GM12891 (cell line): ENCODE measurements at regions not wholly inside any gene's neighbourhood (a gene's known extent, or its start where the extent isn't known, plus 50 kb on each side); places are given as distances from the start of the nearest gene placed in this dataset.

ENCODE experiments used
- POLR2A ChIP-seq: IDR thresholded peaks from 2 replicates; pipeline ENCODE4 v1.6.1; 2011; ENCODE audit warnings: low read depth, low read length, control low read depth
- POLR2AphosphoS5 ChIP-seq: IDR thresholded peaks from 2 replicates; pipeline ENCODE4 v1.6.1; 2011; ENCODE audit warnings: low read depth, low read length, control low read depth

DNA sequence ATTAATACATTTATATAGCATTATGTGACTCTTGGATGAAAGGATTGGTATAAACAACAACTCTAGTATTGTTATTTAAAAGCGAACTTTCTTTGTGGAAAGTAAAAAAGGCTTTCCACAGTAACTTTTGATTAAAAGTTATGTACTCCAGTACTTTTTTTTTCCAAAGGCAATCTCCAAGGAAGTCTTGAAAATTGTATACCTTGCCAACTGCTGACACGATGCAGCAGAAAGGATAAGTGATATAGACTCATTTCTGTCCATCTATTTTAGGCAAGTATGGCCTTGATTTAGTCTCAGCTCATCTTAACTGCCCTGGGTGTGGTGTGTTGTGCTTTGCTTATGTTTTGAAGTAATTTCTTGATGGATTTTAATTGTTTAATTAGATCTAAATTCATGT lies 79.7 kb downstream of the OTOL1 start:
- TF ChIP-seq POLR2A (no peak), POLR2AphosphoS5 (no peak)
